ENCODE measurements at regions not wholly inside any gene's neighbourhood (a gene's known extent, or its start where the extent isn't known, plus 50 kb on each side); places are given as distances from the start of the nearest gene placed in this dataset.

DNA sequence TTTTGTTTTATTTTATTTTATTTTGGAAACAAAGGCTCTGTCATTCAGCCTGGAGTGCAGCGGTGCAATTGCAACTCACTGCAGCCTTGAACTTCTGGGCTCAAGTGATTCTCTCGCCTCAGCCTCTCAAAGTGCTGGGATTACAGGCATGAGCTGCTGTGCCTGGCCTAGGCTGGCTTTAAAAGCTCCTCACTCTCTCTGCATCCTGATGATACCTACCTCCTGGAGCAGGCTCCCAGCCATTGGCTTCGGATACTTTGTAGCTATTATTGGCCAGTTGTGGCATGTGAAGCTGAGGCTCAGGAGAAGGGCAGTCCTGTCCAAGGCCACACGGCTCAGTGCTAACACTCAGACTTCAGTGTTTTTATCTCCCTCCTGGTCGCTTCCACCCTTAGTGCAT is 158.0 kb downstream of the SEC14L1 start (continued):
- TF ChIP-seq CBX1 (IDR thresholded peaks at IDR 0.05; ENCODE audit: low read depth) (no peak), ZFYVE20 (CRISPR knock-in tag; IDR thresholded peaks at IDR 0.05; ENCODE audit: borderline replicate concordance, low read depth) (0 out of 2 replicates have a peak, but pooled peaks have one; percentile 61), ZSCAN21 (CRISPR knock-in tag; IDR thresholded peaks at IDR 0.05; ENCODE audit: borderline replicate concordance) (0 out of 2 replicates have a peak, but pooled peaks have one; percentile 30), SMARCE1 (IDR thresholded peaks at IDR 0.05; ENCODE audit: borderline replicate concordance) (no peak), PAWR (CRISPR knock-in tag; IDR thresholded peaks at IDR 0.05; ENCODE audit: borderline replicate concordance) (no peak), GATAD2A (CRISPR knock-in tag; IDR thresholded peaks at IDR 0.05) (no peak), YEATS2 (CRISPR knock-in tag; IDR thresholded peaks at IDR 0.05; ENCODE audit: borderline replicate concordance) (no peak), POLR2G (IDR thresholded peaks at IDR 0.05; ENCODE audit: low read depth, low read length) (peak; percentile 11; the same call in 1 of the 2 replicates)
- TF ChIP-seq, protein P1, sequence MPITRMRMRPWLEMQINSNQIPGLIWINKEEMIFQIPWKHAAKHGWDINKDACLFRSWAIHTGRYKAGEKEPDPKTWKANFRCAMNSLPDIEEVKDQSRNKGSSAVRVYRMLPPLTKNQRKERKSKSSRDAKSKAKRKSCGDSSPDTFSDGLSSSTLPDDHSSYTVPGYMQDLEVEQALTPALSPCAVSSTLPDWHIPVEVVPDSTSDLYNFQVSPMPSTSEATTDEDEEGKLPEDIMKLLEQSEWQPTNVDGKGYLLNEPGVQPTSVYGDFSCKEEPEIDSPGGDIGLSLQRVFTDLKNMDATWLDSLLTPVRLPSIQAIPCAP (CRISPR knock-in tag; IDR thresholded peaks at IDR 0.05; ENCODE audit: low read depth), result no peak
- TF ChIP-seq, protein P2, sequence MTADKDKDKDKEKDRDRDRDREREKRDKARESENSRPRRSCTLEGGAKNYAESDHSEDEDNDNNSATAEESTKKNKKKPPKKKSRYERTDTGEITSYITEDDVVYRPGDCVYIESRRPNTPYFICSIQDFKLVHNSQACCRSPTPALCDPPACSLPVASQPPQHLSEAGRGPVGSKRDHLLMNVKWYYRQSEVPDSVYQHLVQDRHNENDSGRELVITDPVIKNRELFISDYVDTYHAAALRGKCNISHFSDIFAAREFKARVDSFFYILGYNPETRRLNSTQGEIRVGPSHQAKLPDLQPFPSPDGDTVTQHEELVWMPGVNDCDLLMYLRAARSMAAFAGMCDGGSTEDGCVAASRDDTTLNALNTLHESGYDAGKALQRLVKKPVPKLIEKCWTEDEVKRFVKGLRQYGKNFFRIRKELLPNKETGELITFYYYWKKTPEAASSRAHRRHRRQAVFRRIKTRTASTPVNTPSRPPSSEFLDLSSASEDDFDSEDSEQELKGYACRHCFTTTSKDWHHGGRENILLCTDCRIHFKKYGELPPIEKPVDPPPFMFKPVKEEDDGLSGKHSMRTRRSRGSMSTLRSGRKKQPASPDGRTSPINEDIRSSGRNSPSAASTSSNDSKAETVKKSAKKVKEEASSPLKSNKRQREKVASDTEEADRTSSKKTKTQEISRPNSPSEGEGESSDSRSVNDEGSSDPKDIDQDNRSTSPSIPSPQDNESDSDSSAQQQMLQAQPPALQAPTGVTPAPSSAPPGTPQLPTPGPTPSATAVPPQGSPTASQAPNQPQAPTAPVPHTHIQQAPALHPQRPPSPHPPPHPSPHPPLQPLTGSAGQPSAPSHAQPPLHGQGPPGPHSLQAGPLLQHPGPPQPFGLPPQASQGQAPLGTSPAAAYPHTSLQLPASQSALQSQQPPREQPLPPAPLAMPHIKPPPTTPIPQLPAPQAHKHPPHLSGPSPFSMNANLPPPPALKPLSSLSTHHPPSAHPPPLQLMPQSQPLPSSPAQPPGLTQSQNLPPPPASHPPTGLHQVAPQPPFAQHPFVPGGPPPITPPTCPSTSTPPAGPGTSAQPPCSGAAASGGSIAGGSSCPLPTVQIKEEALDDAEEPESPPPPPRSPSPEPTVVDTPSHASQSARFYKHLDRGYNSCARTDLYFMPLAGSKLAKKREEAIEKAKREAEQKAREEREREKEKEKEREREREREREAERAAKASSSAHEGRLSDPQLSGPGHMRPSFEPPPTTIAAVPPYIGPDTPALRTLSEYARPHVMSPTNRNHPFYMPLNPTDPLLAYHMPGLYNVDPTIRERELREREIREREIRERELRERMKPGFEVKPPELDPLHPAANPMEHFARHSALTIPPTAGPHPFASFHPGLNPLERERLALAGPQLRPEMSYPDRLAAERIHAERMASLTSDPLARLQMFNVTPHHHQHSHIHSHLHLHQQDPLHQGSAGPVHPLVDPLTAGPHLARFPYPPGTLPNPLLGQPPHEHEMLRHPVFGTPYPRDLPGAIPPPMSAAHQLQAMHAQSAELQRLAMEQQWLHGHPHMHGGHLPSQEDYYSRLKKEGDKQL (CRISPR knock-in tag; IDR thresholded peaks at IDR 0.05; ENCODE audit: low read depth), result 0 out of 2 replicates have a peak, but pooled peaks have one; percentile 12
- TF ChIP-seq, protein P3, sequence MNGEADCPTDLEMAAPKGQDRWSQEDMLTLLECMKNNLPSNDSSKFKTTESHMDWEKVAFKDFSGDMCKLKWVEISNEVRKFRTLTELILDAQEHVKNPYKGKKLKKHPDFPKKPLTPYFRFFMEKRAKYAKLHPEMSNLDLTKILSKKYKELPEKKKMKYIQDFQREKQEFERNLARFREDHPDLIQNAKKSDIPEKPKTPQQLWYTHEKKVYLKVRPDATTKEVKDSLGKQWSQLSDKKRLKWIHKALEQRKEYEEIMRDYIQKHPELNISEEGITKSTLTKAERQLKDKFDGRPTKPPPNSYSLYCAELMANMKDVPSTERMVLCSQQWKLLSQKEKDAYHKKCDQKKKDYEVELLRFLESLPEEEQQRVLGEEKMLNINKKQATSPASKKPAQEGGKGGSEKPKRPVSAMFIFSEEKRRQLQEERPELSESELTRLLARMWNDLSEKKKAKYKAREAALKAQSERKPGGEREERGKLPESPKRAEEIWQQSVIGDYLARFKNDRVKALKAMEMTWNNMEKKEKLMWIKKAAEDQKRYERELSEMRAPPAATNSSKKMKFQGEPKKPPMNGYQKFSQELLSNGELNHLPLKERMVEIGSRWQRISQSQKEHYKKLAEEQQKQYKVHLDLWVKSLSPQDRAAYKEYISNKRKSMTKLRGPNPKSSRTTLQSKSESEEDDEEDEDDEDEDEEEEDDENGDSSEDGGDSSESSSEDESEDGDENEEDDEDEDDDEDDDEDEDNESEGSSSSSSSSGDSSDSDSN (CRISPR knock-in tag; IDR thresholded peaks at IDR 0.05), result no peak
- TF ChIP-seq, protein P4, sequence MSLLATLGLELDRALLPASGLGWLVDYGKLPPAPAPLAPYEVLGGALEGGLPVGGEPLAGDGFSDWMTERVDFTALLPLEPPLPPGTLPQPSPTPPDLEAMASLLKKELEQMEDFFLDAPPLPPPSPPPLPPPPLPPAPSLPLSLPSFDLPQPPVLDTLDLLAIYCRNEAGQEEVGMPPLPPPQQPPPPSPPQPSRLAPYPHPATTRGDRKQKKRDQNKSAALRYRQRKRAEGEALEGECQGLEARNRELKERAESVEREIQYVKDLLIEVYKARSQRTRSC (CRISPR knock-in tag; IDR thresholded peaks at IDR 0.05; ENCODE audit: low read depth), result no peak
- TF ChIP-seq, protein P5, sequence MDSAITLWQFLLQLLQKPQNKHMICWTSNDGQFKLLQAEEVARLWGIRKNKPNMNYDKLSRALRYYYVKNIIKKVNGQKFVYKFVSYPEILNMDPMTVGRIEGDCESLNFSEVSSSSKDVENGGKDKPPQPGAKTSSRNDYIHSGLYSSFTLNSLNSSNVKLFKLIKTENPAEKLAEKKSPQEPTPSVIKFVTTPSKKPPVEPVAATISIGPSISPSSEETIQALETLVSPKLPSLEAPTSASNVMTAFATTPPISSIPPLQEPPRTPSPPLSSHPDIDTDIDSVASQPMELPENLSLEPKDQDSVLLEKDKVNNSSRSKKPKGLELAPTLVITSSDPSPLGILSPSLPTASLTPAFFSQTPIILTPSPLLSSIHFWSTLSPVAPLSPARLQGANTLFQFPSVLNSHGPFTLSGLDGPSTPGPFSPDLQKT (CRISPR knock-in tag; IDR thresholded peaks at IDR 0.05; ENCODE audit: borderline replicate concordance), result no peak
- TF ChIP-seq, protein P6, sequence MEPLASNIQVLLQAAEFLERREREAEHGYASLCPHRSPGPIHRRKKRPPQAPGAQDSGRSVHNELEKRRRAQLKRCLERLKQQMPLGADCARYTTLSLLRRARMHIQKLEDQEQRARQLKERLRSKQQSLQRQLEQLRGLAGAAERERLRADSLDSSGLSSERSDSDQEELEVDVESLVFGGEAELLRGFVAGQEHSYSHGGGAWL (CRISPR knock-in tag; IDR thresholded peaks at IDR 0.05), result 0 out of 2 replicates have a peak, but pooled peaks have one; percentile 25
- TF ChIP-seq, protein P7, sequence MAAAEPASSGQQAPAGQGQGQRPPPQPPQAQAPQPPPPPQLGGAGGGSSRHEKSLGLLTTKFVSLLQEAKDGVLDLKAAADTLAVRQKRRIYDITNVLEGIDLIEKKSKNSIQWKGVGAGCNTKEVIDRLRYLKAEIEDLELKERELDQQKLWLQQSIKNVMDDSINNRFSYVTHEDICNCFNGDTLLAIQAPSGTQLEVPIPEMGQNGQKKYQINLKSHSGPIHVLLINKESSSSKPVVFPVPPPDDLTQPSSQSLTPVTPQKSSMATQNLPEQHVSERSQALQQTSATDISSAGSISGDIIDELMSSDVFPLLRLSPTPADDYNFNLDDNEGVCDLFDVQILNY (CRISPR knock-in tag; conservative IDR thresholded peaks at IDR 0.05), result no peak

Data from HepG2 (cell line).